IPS DF 4.7 (cell line): ENCODE measurements at regions not wholly inside any gene's neighbourhood (a gene's known extent, or its start where the extent isn't known, plus 50 kb on each side); places are given as distances from the start of the nearest gene placed in this dataset.

Source experiments
- DNase-seq: peaks from one replicate; pipeline ENCODE4 v3.0.0-alpha.2; 2013; ENCODE audit warnings: low spot score; ENCODE audit errors: extremely low read depth

DNA sequence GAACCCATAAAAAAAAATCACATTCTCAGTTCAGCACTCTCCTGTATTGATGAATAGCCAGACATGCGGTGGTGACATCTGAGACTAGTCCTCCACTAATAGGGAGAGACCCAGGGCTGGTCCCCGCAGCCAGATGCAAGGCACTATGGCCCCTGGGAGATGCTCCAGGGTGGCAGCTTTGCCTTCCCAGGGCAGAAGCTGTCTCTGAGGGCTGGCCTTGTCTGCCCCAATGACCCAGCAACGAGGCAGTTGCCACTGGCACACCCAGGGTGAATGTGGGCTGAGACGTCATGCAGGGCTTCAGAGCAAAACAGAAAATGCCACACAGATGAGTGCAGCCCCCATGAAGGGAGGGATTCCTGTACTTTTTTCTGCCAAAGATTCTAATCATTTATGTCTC is 50.1 kb upstream of the GDF10 start:
- no peak for DNase-seq
